Ecto neural progenitor cell (in vitro differentiated cells): ENCODE measurements at regions not wholly inside any gene's neighbourhood (a gene's known extent, or its start where the extent isn't known, plus 50 kb on each side); places are given as distances from the start of the nearest gene placed in this dataset.
"Not testable (repeated sequence)": the region's sequence is repeated elsewhere in the genome, so short reads cannot be mapped to it uniquely, and the experiment has no call there.

Experiments used
- DNase-seq: peaks from one replicate; pipeline ENCODE4 v3.0.0-alpha.2; 2018; ENCODE audit warnings: low spot score

GRCh38 chr5:87199246-87199645, 68.4 kb upstream of the RASA1 start:
- not testable (repeated sequence) for DNase-seq

GRCh38 chr5:87199704-87200103, 68.0 kb upstream of the RASA1 start:
- not testable (repeated sequence) for DNase-seq

- no peak for DNase-seq
These were observed 57.6 kb upstream of the RASA1 start for GRCh38 chr5:87210076-87210475.

- DNase-seq = no peak
These were observed 56.9 kb upstream of the RASA1 start for GRCh38 chr5:87210743-87211142.

GRCh38 chr5:87211676-87212075, 56.0 kb upstream of the RASA1 start:
- no peak for DNase-seq

- DNase-seq = not testable (repeated sequence)
These were observed 55.5 kb upstream of the RASA1 start for GRCh38 chr5:87212183-87212582.

- DNase-seq = not testable (repeated sequence)
These were observed 50.2 kb upstream of the RASA1 start for GRCh38 chr5:87217480-87217879.
